DND-41 (cell line): ENCODE measurements at regions not wholly inside any gene's neighbourhood (a gene's known extent, or its start where the extent isn't known, plus 50 kb on each side); places are given as distances from the start of the nearest gene placed in this dataset.
"Not testable (repeated sequence)": the region's sequence is repeated elsewhere in the genome, so short reads cannot be mapped to it uniquely, and the experiment has no call there.

Experiments used
- ATAC-seq: fragments of 200-7000 bp; cut with Tn5 transposase; 3 replicates; pipeline ENCODE4 v1.9.1; 2021; ENCODE audit warnings: low read depth; ENCODE audit not compliant: insufficient read depth
- DNase-seq: peaks from one replicate; pipeline ENCODE4 v3.0.0-alpha.2; 2020
- H2AFZ ChIP-seq: 2 replicates; pipeline ENCODE4 v1.6.0; 2012; ENCODE audit warnings: low read depth, low read length
- H3K27ac ChIP-seq: 2 replicates; pipeline ENCODE4 v1.5.1; 2012; ENCODE audit warnings: low read length, inconsistent platforms
- H3K27me3 ChIP-seq: fragments of 200-600 bp; sonication (generic); 2 replicates; pipeline ENCODE4 v1.6.0; 2012; ENCODE audit warnings: low read length, mild to moderate bottlenecking, inconsistent platforms; ENCODE audit not compliant: insufficient read depth, poor library complexity
- H3K36me3 ChIP-seq: 2 replicates; pipeline ENCODE4 v1.5.1; 2012; ENCODE audit warnings: low read length, inconsistent platforms; ENCODE audit not compliant: insufficient read depth
- H3K4me1 ChIP-seq: 2 replicates; pipeline ENCODE4 v1.5.1; 2012; ENCODE audit warnings: mild to moderate bottlenecking, low read length; ENCODE audit not compliant: insufficient read depth
- H3K4me2 ChIP-seq: 2 replicates; pipeline ENCODE4 v1.6.0; 2012; ENCODE audit warnings: mild to moderate bottlenecking, moderate library complexity, low read length, inconsistent platforms; ENCODE audit not compliant: insufficient read depth
- H3K4me3 ChIP-seq, 2 experiments: fragments of 200-600 bp in 1 of 2; shearing (Covaris generic) in 1 of 2; 2 replicates each; pipeline ENCODE4 v1.5.1; 2012 to 2016; ENCODE audit warnings: inconsistent platforms in 2 of 2, low read length in 2 of 2, mild to moderate bottlenecking in 2 of 2, low read depth in 1 of 2, moderate library complexity in 1 of 2
- H3K79me2 ChIP-seq: 2 replicates; pipeline ENCODE4 v1.6.0; 2012; ENCODE audit warnings: low read length, inconsistent platforms; ENCODE audit not compliant: insufficient read depth
- H3K9ac ChIP-seq: 2 replicates; pipeline ENCODE4 v1.6.0; 2012; ENCODE audit warnings: low read depth, mild to moderate bottlenecking, inconsistent platforms, low read length, moderate library complexity
- H3K9me3 ChIP-seq: 2 replicates; pipeline ENCODE4 v1.5.1; 2012; ENCODE audit warnings: low read length, moderate library complexity, mild to moderate bottlenecking, inconsistent platforms; ENCODE audit not compliant: insufficient read depth, severe bottlenecking
- H4K20me1 ChIP-seq: 2 replicates; pipeline ENCODE4 v1.6.0; 2012; ENCODE audit warnings: low read length; ENCODE audit not compliant: insufficient read depth
- EZH2 ChIP-seq: IDR thresholded peaks from 3 replicates; pipeline ENCODE4 v1.6.1; 2012; ENCODE audit warnings: borderline replicate concordance, low read depth, mild to moderate bottlenecking, moderate library complexity, low read length, inconsistent platforms; ENCODE audit not compliant: severe bottlenecking
- TF ChIP-seq, protein P1 (sequence below): IDR thresholded peaks from 2 replicates; pipeline ENCODE4 v1.5.1; 2012; ENCODE audit warnings: borderline replicate concordance, low read length, moderate library complexity, mild to moderate bottlenecking; ENCODE audit not compliant: poor library complexity, severe bottlenecking; ENCODE audit errors: extremely low read depth

DNA sequence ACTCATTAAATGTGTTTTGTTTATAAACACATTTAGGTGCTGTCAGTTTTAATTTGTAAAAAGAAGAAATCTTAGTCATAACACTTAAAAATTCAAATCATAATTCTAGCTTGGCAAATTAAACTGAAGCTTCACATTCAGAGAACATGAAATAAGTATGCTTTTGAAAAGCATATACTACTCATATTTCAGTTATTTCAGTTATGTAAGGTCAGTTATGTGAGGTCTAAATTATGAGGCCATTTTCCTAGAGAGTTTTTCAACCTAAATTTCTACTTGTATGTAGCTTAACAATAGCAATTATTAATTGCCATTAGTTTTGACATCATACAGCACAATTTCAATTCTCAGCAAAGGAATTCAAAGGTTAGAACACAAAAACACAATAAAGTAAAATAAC, 465.0 kb downstream of the PLOD2 start:
- Histone ChIP-seq H2AFZ (no peak overlapping the region), H3K4me1 (no peaks in the 10 kb centered on the region), H3K79me2 (no peaks in the 10 kb centered on the region), H3K36me3 (no peaks in the 10 kb centered on the region), H3K9ac (no peak overlapping the region), H4K20me1 (no peaks in the 10 kb centered on the region), H3K9me3 (no peaks in the 10 kb centered on the region), H3K27me3 (no peaks in the 10 kb centered on the region), H3K4me3 (no peak overlapping the region), H3K27ac (no peak overlapping the region), H3K4me2 (no peak overlapping the region)
- TF ChIP-seq, protein P1, sequence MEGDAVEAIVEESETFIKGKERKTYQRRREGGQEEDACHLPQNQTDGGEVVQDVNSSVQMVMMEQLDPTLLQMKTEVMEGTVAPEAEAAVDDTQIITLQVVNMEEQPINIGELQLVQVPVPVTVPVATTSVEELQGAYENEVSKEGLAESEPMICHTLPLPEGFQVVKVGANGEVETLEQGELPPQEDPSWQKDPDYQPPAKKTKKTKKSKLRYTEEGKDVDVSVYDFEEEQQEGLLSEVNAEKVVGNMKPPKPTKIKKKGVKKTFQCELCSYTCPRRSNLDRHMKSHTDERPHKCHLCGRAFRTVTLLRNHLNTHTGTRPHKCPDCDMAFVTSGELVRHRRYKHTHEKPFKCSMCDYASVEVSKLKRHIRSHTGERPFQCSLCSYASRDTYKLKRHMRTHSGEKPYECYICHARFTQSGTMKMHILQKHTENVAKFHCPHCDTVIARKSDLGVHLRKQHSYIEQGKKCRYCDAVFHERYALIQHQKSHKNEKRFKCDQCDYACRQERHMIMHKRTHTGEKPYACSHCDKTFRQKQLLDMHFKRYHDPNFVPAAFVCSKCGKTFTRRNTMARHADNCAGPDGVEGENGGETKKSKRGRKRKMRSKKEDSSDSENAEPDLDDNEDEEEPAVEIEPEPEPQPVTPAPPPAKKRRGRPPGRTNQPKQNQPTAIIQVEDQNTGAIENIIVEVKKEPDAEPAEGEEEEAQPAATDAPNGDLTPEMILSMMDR: no peak
- no peak for TF ChIP-seq EZH2
- no peak for DNase-seq
- no peak for ATAC-seq

DNA sequence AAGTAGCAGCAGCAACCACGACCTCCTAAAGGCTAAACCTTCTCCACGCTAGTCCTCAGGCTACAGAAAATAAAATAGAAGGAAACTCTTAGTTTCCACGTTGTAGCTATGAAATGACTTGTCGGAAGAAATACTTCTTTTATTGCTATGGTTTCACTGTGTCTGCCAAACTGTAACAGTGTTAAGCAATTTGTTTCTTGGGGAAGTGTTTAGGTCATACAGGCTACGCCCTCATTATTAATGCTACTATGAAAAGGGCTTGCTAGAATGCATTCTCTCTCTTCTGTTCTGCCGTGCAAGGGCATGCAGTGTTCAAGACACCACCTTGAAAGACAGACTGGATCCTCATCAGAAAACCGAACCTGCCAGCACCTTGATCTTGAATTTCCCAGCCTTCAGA, 462.7 kb downstream of the PLOD2 start:
- Histone ChIP-seq H3K4me2 (no peak overlapping the region), H3K79me2 (no peaks in the 10 kb centered on the region), H3K27me3 (no peaks in the 10 kb centered on the region), H3K4me1 (no peaks in the 10 kb centered on the region), H3K9ac (no peak overlapping the region), H3K27ac (no peak overlapping the region), H3K36me3 (no peaks in the 10 kb centered on the region), H4K20me1 (no peaks in the 10 kb centered on the region), H2AFZ (no peak overlapping the region), H3K4me3 (no peak overlapping the region), H3K9me3 (no peaks in the 10 kb centered on the region)
- ATAC-seq: no peak
- TF ChIP-seq, protein P1: no peak
- TF ChIP-seq EZH2: no peak
- DNase-seq: no peak

DNA sequence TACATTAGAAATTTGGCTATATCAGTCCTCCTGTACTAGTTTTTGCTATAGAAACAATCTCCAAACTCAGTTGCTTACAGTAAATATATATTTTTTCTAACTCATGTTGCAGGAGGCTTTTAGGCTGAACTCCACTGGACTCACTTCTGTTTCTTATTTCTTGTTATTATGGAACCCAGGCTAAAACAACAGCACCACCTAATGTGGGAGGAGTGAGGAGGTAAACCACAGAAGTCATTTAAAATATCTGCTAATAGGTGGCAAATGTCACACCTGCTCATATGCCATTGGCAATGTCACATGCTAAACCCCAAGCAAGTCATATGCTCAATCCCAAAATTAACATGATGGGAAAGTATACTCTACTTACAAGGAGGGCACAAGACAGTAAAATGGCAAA, 462.2 kb downstream of the PLOD2 start:
- Histone ChIP-seq H3K9me3 (no peaks in the 10 kb centered on the region), H2AFZ (no peak overlapping the region), H3K4me3 (no peak overlapping the region), H3K4me2 (no peak overlapping the region), H4K20me1 (no peaks in the 10 kb centered on the region), H3K36me3 (no peaks in the 10 kb centered on the region), H3K4me1 (no peaks in the 10 kb centered on the region), H3K27me3 (no peaks in the 10 kb centered on the region), H3K27ac (no peak overlapping the region), H3K9ac (no peak overlapping the region), H3K79me2 (no peaks in the 10 kb centered on the region)
- no peak for ATAC-seq
- no peak for DNase-seq
- TF ChIP-seq EZH2: no peak
- TF ChIP-seq, protein P1: no peak

DNA sequence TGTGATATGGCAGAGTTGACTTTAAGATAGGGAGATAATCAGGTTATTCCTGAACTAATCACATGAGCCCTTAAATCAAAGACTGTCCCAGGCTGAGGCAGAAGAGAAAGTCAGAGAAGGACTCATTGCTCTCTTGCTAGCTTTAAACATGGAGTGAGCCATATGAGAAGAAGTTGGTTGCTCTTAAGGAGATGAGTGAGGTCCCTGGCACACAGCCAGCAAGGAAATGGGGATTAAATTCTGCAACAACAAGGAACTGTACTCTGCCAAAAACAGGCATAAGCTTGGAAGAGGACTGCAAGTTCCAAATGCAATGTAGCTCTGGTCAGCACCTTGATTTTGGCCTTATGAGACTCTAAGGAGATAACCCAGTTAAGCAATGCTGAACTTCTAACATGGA, 457.0 kb downstream of the PLOD2 start:
- DNase-seq (no peak), ATAC-seq (no peak)
- TF ChIP-seq, protein P1: no peak
- H3K4me3 ChIP-seq: no peak overlapping the region
- H4K20me1 ChIP-seq: no peaks in the 10 kb centered on the region
- no peak overlapping the region for H3K9ac ChIP-seq
- H3K27me3 ChIP-seq: no peaks in the 10 kb centered on the region
- no peak overlapping the region for H2AFZ ChIP-seq
- H3K27ac ChIP-seq: no peak overlapping the region
- H3K36me3 ChIP-seq: no peaks in the 10 kb centered on the region
- no peak overlapping the region for H3K4me2 ChIP-seq
- H3K4me1 ChIP-seq: no peaks in the 10 kb centered on the region
- H3K79me2 ChIP-seq: no peaks in the 10 kb centered on the region
- H3K9me3 ChIP-seq: no peaks in the 10 kb centered on the region

DNA sequence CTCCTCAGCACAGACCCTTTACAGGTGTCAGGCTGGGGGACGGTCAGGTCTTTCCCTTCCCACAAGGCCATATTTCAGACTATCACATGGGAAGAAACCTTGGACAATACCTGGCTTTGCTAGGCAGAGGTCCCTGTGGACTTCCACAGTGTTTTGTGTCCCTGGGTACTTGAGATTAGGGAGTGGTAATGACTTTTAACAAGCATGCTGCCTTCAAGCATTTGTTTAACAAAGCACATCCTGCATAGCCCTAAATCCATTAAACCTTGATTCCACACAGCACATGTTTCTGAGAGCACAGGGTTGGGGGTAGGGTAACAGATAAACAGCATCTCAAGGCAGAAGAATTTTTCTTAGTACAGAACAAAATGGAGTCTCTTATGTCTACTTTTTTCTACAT, 451.2 kb downstream of the PLOD2 start:
- not testable (repeated sequence) for H3K9ac ChIP-seq, H3K4me3 ChIP-seq, H3K4me1 ChIP-seq, ATAC-seq, H2AFZ ChIP-seq, H3K4me2 ChIP-seq, H3K79me2 ChIP-seq, H4K20me1 ChIP-seq, H3K27me3 ChIP-seq, H3K9me3 ChIP-seq, H3K36me3 ChIP-seq, H3K27ac ChIP-seq, DNase-seq
